OCI-LY1 (cell line): ENCODE measurements at regions not wholly inside any gene's neighbourhood (a gene's known extent, or its start where the extent isn't known, plus 50 kb on each side); places are given as distances from the start of the nearest gene placed in this dataset.

Source experiments
- EZH2 ChIP-seq: fragments of 200-600 bp; sonication (generic), shearing (Covaris generic); IDR thresholded peaks from 2 replicates; pipeline ENCODE4 v1.8.0; 2017; ENCODE audit warnings: borderline replicate concordance, mixed run types, mild to moderate bottlenecking, antibody characterized with exemption, low read length, moderate library complexity, mixed read lengths
- TF ChIP-seq, protein P1 (sequence below): fragments of 200-600 bp; sonication (generic), shearing (Covaris generic); IDR thresholded peaks from 2 replicates; pipeline ENCODE4 v1.5.1; 2017; ENCODE audit warnings: mild to moderate bottlenecking, antibody characterized with exemption, low read length, moderate library complexity, mixed read lengths

- TF ChIP-seq, protein P1, sequence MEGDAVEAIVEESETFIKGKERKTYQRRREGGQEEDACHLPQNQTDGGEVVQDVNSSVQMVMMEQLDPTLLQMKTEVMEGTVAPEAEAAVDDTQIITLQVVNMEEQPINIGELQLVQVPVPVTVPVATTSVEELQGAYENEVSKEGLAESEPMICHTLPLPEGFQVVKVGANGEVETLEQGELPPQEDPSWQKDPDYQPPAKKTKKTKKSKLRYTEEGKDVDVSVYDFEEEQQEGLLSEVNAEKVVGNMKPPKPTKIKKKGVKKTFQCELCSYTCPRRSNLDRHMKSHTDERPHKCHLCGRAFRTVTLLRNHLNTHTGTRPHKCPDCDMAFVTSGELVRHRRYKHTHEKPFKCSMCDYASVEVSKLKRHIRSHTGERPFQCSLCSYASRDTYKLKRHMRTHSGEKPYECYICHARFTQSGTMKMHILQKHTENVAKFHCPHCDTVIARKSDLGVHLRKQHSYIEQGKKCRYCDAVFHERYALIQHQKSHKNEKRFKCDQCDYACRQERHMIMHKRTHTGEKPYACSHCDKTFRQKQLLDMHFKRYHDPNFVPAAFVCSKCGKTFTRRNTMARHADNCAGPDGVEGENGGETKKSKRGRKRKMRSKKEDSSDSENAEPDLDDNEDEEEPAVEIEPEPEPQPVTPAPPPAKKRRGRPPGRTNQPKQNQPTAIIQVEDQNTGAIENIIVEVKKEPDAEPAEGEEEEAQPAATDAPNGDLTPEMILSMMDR = no peak
- TF ChIP-seq EZH2 = no peak
Measured at GRCh38 chr15:35748105-35748504, 202.1 kb upstream of the DPH6 start.
